Lower leg skin (tissue), 3 donors: ENCODE measurements at regions not wholly inside any gene's neighbourhood (a gene's known extent, or its start where the extent isn't known, plus 50 kb on each side); places are given as distances from the start of the nearest gene placed in this dataset.

Experiments used
- CTCF ChIP-seq, 3 donors: fragments of 450-650 bp; IDR thresholded peaks; one replicate each; pipeline ENCODE4 v1.5.1; 2016; ENCODE audit warnings: antibody characterized with exemption in 3 of 3, mild to moderate bottlenecking in 3 of 3, moderate library complexity in 2 of 3
- POLR2A ChIP-seq, 2 donors: fragments of 450-650 bp; IDR thresholded peaks; one replicate each; pipeline ENCODE4 v1.6.1; 2016 to 2017; ENCODE audit warnings: antibody characterized with exemption in 2 of 2, mild to moderate bottlenecking in 1 of 2, moderate library complexity in 1 of 2

GRCh38 chr11:129732941-129733340 lies 82.7 kb upstream of the TMEM45B start:
- no peak for TF ChIP-seq CTCF (IDR thresholded peaks at IDR 0.05)
- TF ChIP-seq POLR2A (IDR thresholded peaks at IDR 0.05): no peak
